ENCODE measurements at regions not wholly inside any gene's neighbourhood (a gene's known extent, or its start where the extent isn't known, plus 50 kb on each side); places are given as distances from the start of the nearest gene placed in this dataset.

GRCh38 chr12:114221957-114222630 is 183.8 kb downstream of the TBX5 start (continued):
- TF ChIP-seq CTCFL (IDR thresholded peaks at IDR 0.05; ENCODE audit: borderline replicate concordance, insufficient read depth, low read depth, low read length, poor library complexity, severe bottlenecking) (no peak), FOS (IDR thresholded peaks at IDR 0.05; ENCODE audit: extremely low read depth, insufficient read length) (no peak), ATF1 (CRISPR knock-in tag; IDR thresholded peaks at IDR 0.05) (no peak), ATF1 (tag; IDR thresholded peaks at IDR 0.05) (no peak), WHSC1 (IDR thresholded peaks at IDR 0.05; ENCODE audit: low read length) (no peak)

DNA sequence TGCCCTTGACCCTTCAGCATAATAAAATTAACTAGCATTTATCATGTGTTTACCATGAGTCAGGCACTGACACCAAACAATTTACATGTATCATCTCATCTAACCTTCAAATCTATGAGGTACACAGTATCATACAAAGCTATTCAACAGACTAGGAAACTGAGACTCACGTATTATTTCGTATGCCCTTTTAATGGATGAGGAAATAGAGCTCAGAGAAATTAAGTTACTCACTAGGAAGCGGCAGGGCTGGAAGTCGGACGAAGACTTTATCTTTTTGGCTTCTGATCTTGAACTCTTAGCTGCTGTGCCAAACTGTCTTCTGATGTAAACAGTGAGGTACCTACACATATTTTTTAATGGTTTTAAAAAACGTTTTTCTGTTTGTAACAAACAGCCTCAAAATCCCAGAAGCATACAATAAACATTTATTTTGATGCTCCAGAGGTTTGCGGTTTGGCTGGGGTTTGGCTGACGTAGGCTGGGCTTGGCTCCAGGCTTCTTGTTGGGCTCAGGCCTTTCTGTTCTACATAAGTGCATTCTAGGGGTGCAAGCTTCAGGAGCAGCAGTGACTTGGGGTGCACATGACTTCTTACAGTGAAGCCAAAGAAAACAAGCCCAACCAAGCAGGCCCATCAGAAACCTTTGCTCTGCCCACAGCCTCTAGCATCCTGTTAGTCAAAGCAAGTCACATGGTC is 184.7 kb downstream of the TBX5 start:
- Histone ChIP-seq H3K4me3 (no peak overlapping the region), H3K36me3 (ENCODE audit: control insufficient read depth, insufficient read depth, low read length) (no peaks in the 10 kb centered on the region), H3K9me3 (replicated peaks; ENCODE audit: control insufficient read depth, insufficient read depth, low read depth, low read length) (no peaks in the 10 kb centered on the region), H4K20me1 (replicated peaks; ENCODE audit: control insufficient read depth, insufficient read depth, low read length) (no peaks in the 10 kb centered on the region), H2AFZ (ENCODE audit: low read depth, low read length) (no peak overlapping the region), H3K9me1 (ENCODE audit: control insufficient read depth, insufficient read depth, low read length) (no peaks in the 10 kb centered on the region), H3K4me2 (ENCODE audit: insufficient read depth, low read length) (no peak overlapping the region), H3K9ac (ENCODE audit: insufficient read depth in 1 of 2, low read depth in 2 of 2, low read length in 2 of 2) (no peak overlapping the region), H3K79me2 (ENCODE audit: control insufficient read depth, insufficient read depth, low read length) (no peaks in the 10 kb centered on the region), H3K4me1 (replicated peaks in 1 of 2; ENCODE audit: control insufficient read depth in 2 of 2, insufficient read depth in 2 of 2, low read length in 2 of 2) (no peaks in the 10 kb centered on the region; a peak in 1 of 5 replicates), H3K27ac (ENCODE audit: extremely low read depth, low read depth, low read length) (no peak overlapping the region), H3K27me3 (ENCODE audit: control insufficient read depth in 2 of 2, insufficient read depth in 2 of 2, low read length in 2 of 2) (no peaks in the 10 kb centered on the region)
- TF ChIP-seq, protein P1, sequence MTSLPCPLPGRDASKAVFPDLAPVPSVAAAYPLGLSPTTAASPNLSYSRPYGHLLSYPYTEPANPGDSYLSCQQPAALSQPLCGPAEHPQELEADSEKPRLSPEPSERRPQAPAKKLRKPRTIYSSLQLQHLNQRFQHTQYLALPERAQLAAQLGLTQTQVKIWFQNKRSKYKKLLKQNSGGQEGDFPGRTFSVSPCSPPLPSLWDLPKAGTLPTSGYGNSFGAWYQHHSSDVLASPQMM (CRISPR knock-in tag; IDR thresholded peaks at IDR 0.05): no peak
- no peak for TF ChIP-seq HES1 (IDR thresholded peaks at IDR 0.05; ENCODE audit: low read depth)
- no peak for TF ChIP-seq SIN3A (IDR thresholded peaks at IDR 0.05; ENCODE audit: borderline replicate concordance in 2 of 2, control insufficient read depth in 1 of 2, low read depth in 2 of 2, low read length in 2 of 2)
- no peak for TF ChIP-seq ZNF316 (IDR thresholded peaks at IDR 0.05)
- DNase-seq (ENCODE audit: extremely low read depth in 1 of 4, low spot score in 3 of 4) (no peak), ATAC-seq (no peak), FAIRE-seq (no peak)
- BruUV-seq (replicated peaks): no TSS peak
- in situ Hi-C loops (cut with MboI) (no loop called here), intact Hi-C loops (cut with micrococcal nuclease) (no loop called here)
- 7% methylated on average over 8 of the region's 8 CpGs for WGBS (ENCODE audit: insufficient coverage, low coverage, missing lambda C conversion rate)
- POLR2A ChIA-PET: interaction anchor here (0.7 kb wide), 1 partner anchor 263 kb away, joined by 3 read pairs; no protein-coding TSS in a partner anchor
- CTCF ChIA-PET (ENCODE audit: low intra/inter-chr PET ratio): no interaction called here
